ENCODE measurements at regions not wholly inside any gene's neighbourhood (a gene's known extent, or its start where the extent isn't known, plus 50 kb on each side); places are given as distances from the start of the nearest gene placed in this dataset.

DNA sequence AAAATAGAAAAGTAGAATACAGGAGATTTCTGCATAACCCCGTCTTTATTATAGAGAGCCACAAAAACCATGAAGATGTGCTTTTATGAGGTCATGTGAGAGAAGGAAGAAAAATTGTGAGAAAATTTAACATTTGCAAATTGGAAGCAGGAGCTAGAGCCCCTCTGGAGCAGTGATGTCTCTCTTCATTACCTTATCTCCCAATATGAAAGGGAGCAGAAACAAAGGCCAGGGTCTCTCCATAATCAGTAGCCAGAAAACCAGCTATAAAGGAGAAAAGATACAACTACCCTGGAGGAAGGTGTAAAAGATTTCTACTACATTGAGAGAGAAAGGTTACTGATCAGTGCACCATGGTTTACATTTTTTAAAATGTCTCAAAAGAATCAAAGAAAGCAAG is 53.2 kb upstream of the ITGA1 start:
- no peak for DNase-seq

- DNase-seq = no peak
These were observed 52.6 kb upstream of the ITGA1 start for GRCh38 chr5:52735139-52735538.
